ENCODE measurements at regions not wholly inside any gene's neighbourhood (a gene's known extent, or its start where the extent isn't known, plus 50 kb on each side); places are given as distances from the start of the nearest gene placed in this dataset.

- TF ChIP-seq ZNF274 (IDR thresholded peaks at IDR 0.05; ENCODE audit: low read depth, low read length) (no peak), SUZ12 (IDR thresholded peaks at IDR 0.05; ENCODE audit: extremely low read depth, insufficient read depth, insufficient read length) (no peak), YY1 (IDR thresholded peaks at IDR 0.05; ENCODE audit: insufficient read depth, insufficient read length) (no peak)
- Histone ChIP-seq H3K36me3 (ENCODE audit: insufficient read depth, insufficient read length, low read length) (no peaks in the 10 kb centered on the region), H3K4me3 (ENCODE audit: insufficient read length, low read depth) (no peak overlapping the region), H3K9me3 (ENCODE audit: insufficient read depth, low read length) (no peaks in the 10 kb centered on the region), H3K4me1 (ENCODE audit: insufficient read depth, insufficient read length) (no peaks in the 10 kb centered on the region), H3K9ac (ENCODE audit: insufficient read length, low read depth) (no peak overlapping the region), H3K27me3 (ENCODE audit: insufficient read depth, insufficient read length) (no peaks in the 10 kb centered on the region)
- DNase-seq (ENCODE audit: low read depth, low spot score), result no peak
Measured at GRCh38 chr6:48630511-48630910, 519.5 kb upstream of the PTCHD4 start.

GRCh38 chr6:48628316-48628715, 517.3 kb upstream of the PTCHD4 start:
- no peaks in the 10 kb centered on the region for H3K36me3 ChIP-seq (ENCODE audit: insufficient read depth, insufficient read length, low read length)
- H3K4me1 ChIP-seq (ENCODE audit: insufficient read depth, insufficient read length), result no peaks in the 10 kb centered on the region
- no peak for DNase-seq (ENCODE audit: low read depth, low spot score)
- H3K9me3 ChIP-seq (ENCODE audit: insufficient read depth, low read length), result no peaks in the 10 kb centered on the region
- TF ChIP-seq SUZ12 (IDR thresholded peaks at IDR 0.05; ENCODE audit: extremely low read depth, insufficient read depth, insufficient read length) (no peak), ZNF274 (IDR thresholded peaks at IDR 0.05; ENCODE audit: low read depth, low read length) (no peak)
- no peak overlapping the region for H3K4me3 ChIP-seq (ENCODE audit: insufficient read length, low read depth)
- no peaks in the 10 kb centered on the region for H3K27me3 ChIP-seq (ENCODE audit: insufficient read depth, insufficient read length)
- no peak overlapping the region for H3K9ac ChIP-seq (ENCODE audit: insufficient read length, low read depth)

GRCh38 chr6:48626421-48626820, 515.4 kb upstream of the PTCHD4 start:
- no peak for DNase-seq (ENCODE audit: low read depth, low spot score)
- no peaks in the 10 kb centered on the region for H3K4me1 ChIP-seq (ENCODE audit: insufficient read depth, insufficient read length)
- no peaks in the 10 kb centered on the region for H3K9me3 ChIP-seq (ENCODE audit: insufficient read depth, low read length)
- no peaks in the 10 kb centered on the region for H3K36me3 ChIP-seq (ENCODE audit: insufficient read depth, insufficient read length, low read length)
- TF ChIP-seq ZNF274 (IDR thresholded peaks at IDR 0.05; ENCODE audit: low read depth, low read length) (no peak), YY1 (IDR thresholded peaks at IDR 0.05; ENCODE audit: insufficient read depth, insufficient read length) (no peak), SUZ12 (IDR thresholded peaks at IDR 0.05; ENCODE audit: extremely low read depth, insufficient read depth, insufficient read length) (no peak)
- no peak overlapping the region for H3K9ac ChIP-seq (ENCODE audit: insufficient read length, low read depth)
- H3K27me3 ChIP-seq (ENCODE audit: insufficient read depth, insufficient read length), result no peaks in the 10 kb centered on the region
- H3K4me3 ChIP-seq (ENCODE audit: insufficient read length, low read depth), result no peak overlapping the region

GRCh38 chr6:48624631-48625030, 513.6 kb upstream of the PTCHD4 start:
- Histone ChIP-seq H3K36me3 (ENCODE audit: insufficient read depth, insufficient read length, low read length) (no peaks in the 10 kb centered on the region), H3K27me3 (ENCODE audit: insufficient read depth, insufficient read length) (no peaks in the 10 kb centered on the region), H3K4me1 (ENCODE audit: insufficient read depth, insufficient read length) (no peaks in the 10 kb centered on the region), H3K4me3 (ENCODE audit: insufficient read length, low read depth) (no peak overlapping the region), H3K9ac (ENCODE audit: insufficient read length, low read depth) (no peak overlapping the region), H3K9me3 (ENCODE audit: insufficient read depth, low read length) (no peaks in the 10 kb centered on the region)
- no peak for TF ChIP-seq SUZ12 (IDR thresholded peaks at IDR 0.05; ENCODE audit: extremely low read depth, insufficient read depth, insufficient read length)
- TF ChIP-seq ZNF274 (IDR thresholded peaks at IDR 0.05; ENCODE audit: low read depth, low read length), result no peak
- TF ChIP-seq YY1 (IDR thresholded peaks at IDR 0.05; ENCODE audit: insufficient read depth, insufficient read length), result no peak
- DNase-seq (ENCODE audit: low read depth, low spot score), result no peak

- no peak overlapping the region for H3K4me3 ChIP-seq (ENCODE audit: insufficient read length, low read depth)
- no peaks in the 10 kb centered on the region for H3K9me3 ChIP-seq (ENCODE audit: insufficient read depth, low read length)
- H3K36me3 ChIP-seq (ENCODE audit: insufficient read depth, insufficient read length, low read length), result no peaks in the 10 kb centered on the region
- no peak for DNase-seq (ENCODE audit: low read depth, low spot score)
- no peak overlapping the region for H3K9ac ChIP-seq (ENCODE audit: insufficient read length, low read depth)
- no peak for TF ChIP-seq YY1 (IDR thresholded peaks at IDR 0.05; ENCODE audit: insufficient read depth, insufficient read length)
- no peak for TF ChIP-seq ZNF274 (IDR thresholded peaks at IDR 0.05; ENCODE audit: low read depth, low read length)
- no peak for TF ChIP-seq SUZ12 (IDR thresholded peaks at IDR 0.05; ENCODE audit: extremely low read depth, insufficient read depth, insufficient read length)
- H3K27me3 ChIP-seq (ENCODE audit: insufficient read depth, insufficient read length), result no peaks in the 10 kb centered on the region
- no peaks in the 10 kb centered on the region for H3K4me1 ChIP-seq (ENCODE audit: insufficient read depth, insufficient read length)
Measured at GRCh38 chr6:48619771-48620170, 508.8 kb upstream of the PTCHD4 start.

- Histone ChIP-seq H3K9ac (ENCODE audit: insufficient read length, low read depth) (no peak overlapping the region), H3K4me1 (ENCODE audit: insufficient read depth, insufficient read length) (no peaks in the 10 kb centered on the region), H3K9me3 (ENCODE audit: insufficient read depth, low read length) (no peaks in the 10 kb centered on the region), H3K27me3 (ENCODE audit: insufficient read depth, insufficient read length) (no peaks in the 10 kb centered on the region), H3K4me3 (ENCODE audit: insufficient read length, low read depth) (no peak overlapping the region), H3K36me3 (ENCODE audit: insufficient read depth, insufficient read length, low read length) (no peaks in the 10 kb centered on the region)
- no peak for TF ChIP-seq ZNF274 (IDR thresholded peaks at IDR 0.05; ENCODE audit: low read depth, low read length)
- no peak for DNase-seq (ENCODE audit: low read depth, low spot score)
Measured at GRCh38 chr6:48615041-48615440, 504.0 kb upstream of the PTCHD4 start.

- Histone ChIP-seq H3K4me3 (ENCODE audit: insufficient read length, low read depth) (no peak overlapping the region), H3K9ac (ENCODE audit: insufficient read length, low read depth) (no peak overlapping the region), H3K36me3 (ENCODE audit: insufficient read depth, insufficient read length, low read length) (no peaks in the 10 kb centered on the region), H3K27me3 (ENCODE audit: insufficient read depth, insufficient read length) (no peaks in the 10 kb centered on the region), H3K9me3 (ENCODE audit: insufficient read depth, low read length) (no peaks in the 10 kb centered on the region), H3K4me1 (ENCODE audit: insufficient read depth, insufficient read length) (no peaks in the 10 kb centered on the region)
- no peak for TF ChIP-seq ZNF274 (IDR thresholded peaks at IDR 0.05; ENCODE audit: low read depth, low read length)
- TF ChIP-seq YY1 (IDR thresholded peaks at IDR 0.05; ENCODE audit: insufficient read depth, insufficient read length), result no peak
- TF ChIP-seq SUZ12 (IDR thresholded peaks at IDR 0.05; ENCODE audit: extremely low read depth, insufficient read depth, insufficient read length), result no peak
- no peak for DNase-seq (ENCODE audit: low read depth, low spot score)
Measured at GRCh38 chr6:48614326-48614725, 503.3 kb upstream of the PTCHD4 start.

Measured in NT2/D1 (cell line).